GM18867 (cell line): ENCODE measurements at regions not wholly inside any gene's neighbourhood (a gene's known extent, or its start where the extent isn't known, plus 50 kb on each side); places are given as distances from the start of the nearest gene placed in this dataset.

Experiments used
- ATAC-seq: cut with Tn5 transposase; IDR thresholded peaks from one replicate; pipeline ENCODE4 v1.9.1; 2021; ENCODE audit warnings: mild to moderate bottlenecking, moderate library complexity; ENCODE audit not compliant: unreplicated experiment

DNA sequence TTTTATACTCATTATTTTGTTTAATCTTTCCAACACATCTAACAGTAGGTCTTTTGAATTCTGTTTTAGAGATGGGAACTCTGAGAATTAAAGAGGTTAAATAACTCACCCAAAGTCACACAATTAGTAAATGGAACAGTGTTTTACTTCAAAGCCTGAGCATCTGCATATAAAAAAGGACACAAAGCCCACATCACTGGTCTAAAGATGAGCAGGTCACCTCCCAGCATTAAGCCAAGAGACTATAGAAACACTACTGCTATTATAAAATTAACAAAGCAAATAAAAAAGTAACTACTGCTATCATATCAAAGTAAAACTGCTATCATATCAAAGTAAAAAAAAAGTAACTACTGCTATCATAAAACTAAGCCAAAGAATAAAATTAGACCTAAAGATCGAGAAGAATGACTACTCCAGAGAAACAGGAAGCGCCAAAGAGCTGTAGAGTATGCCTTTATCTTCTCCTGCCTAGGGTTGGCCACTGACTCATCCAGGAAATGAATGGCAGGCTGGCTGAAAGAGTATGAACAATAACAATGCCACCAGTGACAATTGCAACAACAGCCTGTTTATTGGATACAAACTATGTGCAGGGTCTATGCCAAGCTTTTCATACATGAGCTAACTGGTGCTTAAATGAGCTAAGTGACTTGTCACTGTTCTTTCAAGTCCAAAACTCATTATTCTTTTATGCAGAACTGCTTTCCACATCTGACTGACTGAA lies 1153.0 kb upstream of the TENM4 start:
- ATAC-seq: no peak

DNA sequence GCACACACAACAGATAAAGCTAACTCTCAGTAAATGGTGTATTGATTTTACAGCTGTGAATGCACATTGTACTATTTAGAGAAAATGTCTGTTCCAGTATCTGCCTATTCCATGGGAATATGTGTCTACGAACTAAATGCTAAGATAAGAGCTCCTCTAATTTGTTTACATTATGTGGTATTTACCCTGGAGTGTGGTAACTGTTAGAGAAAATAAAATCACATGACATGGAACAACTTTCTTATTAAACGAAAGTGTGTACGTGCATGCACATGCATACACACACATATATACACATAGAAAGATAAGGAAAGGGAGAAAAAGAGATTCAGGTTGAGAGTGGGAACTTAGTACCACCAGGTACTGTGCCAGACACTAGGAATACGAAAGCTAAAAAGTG lies 1151.7 kb upstream of the TENM4 start:
- ATAC-seq: no peak

DNA sequence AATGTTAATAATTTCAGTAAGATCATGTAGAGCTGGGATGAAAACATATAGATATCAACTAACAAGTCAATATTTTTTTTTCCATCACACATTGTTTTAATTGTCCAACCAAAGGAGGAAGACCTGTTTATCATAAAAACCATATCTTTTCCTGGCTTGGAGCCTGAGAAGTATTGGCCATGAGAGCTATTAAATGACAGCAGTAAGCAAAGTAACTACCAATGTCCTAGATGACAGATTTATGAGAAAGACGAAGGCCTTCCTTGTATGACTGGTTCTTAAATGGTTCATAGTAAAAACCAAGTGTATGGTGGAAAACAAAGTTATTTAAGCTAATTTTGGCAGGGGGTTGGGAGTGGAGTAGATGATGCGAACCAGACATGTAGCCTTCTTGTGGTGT lies 1147.1 kb upstream of the TENM4 start:
- ATAC-seq: no peak

DNA sequence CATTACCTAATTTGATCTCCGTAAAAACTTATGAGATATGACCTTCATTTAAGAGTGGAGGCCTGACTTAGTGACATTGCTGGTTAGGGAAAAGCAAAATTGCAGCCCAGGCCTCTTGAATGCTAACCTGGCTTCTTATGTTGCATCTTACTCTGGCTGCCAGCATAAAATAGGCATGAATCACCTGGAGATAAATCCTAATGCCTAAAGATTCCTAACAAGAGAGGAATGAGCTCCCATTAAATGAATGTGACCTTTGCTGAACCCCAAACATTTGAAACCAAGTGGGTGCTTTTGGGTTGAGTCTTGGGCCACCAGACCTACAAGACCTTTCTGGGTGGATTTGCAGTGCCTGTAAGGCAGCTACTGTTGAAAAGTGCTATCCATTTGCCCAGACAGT lies 1145.6 kb upstream of the TENM4 start:
- ATAC-seq: no peak

DNA sequence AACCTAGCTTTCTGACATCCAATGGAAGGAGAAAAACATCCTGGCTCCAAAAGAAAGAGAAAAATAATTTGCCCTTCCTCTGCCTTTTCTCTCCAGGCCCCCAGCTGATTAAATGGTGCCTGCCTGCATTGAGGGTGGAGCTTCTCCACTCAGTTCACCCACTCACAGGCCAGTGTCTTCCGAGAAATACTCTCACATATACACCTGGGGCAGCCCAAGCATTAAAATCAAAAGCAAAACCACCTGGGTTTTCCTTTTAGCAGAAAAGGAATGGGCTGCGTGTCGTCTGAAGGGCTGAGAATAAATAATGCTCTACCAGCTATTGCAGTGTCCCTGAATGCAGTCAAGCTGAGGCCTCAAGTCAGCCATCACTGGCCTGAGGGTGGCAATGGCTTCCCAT lies 1143.8 kb upstream of the TENM4 start:
- no peak for ATAC-seq

DNA sequence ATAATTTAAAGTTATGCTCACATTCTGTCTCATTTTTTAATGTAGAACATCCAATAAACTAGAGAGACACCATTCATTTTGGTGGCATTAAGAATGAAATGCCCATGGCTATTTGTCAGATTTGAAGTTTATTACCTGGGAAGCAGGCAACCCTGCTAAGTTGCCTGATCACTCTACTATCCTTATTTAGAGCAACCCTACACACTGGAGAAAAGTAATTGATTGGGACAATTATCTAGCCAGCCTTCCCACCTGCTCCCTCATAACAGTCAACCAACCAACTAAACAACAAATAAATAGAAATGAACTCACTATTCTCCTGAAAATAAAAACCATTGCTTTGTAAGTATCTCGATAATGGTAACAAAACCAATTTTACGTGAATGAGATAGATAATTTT lies 1129.0 kb upstream of the TENM4 start:
- no peak for ATAC-seq

DNA sequence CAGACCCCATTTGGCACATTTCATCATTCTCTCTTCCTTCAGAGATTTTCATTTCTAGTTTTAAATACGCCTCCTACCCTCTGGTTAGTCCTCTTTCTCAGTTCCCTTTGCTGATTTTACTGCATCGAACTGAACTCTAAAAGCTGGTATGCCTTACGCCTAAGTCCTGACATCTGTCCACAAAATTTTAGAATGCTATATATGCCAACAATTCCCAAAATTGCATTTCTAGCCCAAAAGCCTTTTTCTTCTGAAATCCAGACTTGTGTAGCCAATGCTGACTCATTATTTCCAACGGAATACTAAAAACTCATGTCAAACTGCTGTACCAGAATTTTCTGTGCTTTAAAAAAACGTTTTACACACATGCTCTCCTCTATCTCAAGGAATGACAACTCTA lies 1124.4 kb upstream of the TENM4 start:
- ATAC-seq: no peak

DNA sequence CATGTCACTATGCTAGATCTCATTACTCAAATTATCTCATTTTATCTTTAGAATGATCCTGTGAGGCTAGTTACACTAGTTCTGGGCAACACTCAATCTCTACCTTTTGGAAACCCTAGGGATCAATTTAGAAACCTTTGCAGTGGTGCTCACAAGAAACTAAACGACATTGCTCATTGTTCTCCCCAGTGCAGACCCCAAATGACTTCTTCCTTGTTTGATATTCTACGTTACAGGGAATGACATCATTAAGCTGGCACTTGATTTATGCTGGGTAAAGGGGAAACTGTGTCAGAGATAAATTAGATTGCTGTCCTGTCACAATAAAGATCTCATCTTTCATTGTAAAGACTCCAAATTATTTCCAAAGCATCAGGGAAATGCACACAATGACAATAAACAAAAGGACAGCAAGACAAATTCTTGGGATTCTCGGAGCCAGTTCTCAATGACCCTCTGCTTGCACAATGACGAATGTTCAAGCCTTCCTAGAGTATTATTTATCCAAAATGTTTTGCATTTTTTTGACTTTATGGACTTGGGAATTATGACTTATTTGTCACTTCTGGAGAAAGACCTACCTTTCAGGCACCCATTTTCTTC lies 1121.8 kb upstream of the TENM4 start:
- ATAC-seq: no peak

DNA sequence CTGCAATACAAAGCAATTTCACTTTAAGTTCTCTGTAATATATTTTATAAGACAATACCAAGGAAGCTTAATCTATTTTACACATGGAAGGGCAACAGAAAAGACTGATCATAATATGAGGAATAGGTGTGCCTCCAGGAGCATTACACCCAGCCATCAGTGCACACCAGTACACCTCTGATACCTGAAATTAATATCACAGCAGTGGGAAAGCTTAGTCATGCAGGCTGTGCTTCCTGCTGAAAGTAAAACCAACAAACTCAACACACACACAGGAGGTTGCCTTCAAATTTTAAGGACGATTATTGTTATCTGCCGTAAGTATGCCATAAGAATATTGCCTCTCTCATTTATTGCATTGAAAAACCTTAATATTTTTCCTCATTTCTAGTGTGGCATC lies 1119.1 kb upstream of the TENM4 start:
- no peak for ATAC-seq

DNA sequence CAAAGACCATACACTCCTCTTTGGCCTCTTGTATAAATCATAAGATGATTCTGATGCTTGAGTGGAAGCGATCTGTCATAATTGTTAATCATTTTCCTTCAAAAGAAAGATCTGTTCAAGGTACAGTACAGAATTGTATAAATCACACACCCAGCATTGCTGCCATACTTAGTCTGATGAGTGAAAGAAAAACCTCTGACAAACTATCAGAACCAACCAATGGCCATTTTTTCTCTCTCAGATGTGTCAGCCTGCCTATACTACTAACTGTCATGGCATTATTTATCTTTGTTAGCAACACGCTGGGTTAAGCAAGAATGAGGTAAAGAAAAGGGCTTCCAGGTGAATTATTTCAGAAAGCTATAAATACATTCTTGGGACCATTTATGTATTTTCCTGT lies 1112.7 kb upstream of the TENM4 start:
- ATAC-seq: no peak

DNA sequence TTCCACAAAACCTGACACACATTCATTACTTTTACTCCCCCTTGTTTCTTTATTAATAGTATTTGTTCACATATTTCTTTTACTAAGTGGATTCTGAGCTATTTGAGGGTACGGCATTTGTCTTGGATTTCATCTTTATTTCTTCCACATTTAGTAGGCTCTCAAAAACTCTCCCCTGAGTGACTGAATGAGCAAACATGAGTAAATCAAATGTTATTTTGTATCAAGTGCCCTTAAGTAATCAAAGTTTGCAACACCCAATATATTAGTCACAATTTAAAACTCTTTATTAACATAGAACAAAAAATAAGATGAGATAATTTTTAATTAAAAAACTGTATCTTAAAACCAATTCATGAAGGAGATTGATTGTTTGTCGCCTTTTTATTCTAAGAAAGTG lies 1101.9 kb upstream of the TENM4 start:
- ATAC-seq: no peak

DNA sequence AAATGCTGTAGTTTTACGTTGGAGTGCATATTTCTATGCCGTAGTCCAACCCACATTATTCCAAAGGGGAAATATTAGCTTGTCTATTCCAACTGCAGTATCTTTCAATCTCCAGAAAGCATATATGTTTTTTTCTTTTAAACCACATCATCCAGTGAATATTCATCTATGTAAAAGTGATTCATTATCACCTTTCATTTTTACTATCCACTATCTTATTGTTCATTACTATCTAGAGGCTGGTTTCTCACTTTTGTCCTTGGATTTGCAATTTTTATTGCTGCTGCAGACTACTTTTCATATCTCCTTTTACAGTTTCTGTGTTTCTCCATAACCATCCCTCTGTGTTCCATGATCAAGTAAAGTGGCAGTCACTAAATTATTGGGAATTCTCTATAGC lies 1097.2 kb upstream of the TENM4 start:
- ATAC-seq: no peak

DNA sequence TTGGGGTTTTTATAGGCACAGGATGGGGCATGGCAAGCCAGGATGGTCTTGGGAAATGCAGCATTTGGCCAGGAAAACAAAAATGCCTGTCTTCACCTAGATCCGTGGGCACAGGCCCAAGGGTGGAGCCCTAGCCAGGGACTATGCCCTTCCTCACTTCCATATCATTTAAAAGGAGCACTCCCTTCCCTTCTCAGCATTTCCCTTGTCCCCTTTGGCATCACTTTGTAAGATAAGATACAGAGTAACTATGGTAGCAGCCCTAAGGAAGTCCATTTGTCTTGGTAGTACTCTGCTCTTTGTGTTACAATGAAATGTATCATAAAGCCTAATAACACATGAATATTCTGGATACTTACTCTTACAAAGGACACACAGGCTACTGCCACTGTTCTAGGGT lies 1092.6 kb upstream of the TENM4 start:
- no peak for ATAC-seq

DNA sequence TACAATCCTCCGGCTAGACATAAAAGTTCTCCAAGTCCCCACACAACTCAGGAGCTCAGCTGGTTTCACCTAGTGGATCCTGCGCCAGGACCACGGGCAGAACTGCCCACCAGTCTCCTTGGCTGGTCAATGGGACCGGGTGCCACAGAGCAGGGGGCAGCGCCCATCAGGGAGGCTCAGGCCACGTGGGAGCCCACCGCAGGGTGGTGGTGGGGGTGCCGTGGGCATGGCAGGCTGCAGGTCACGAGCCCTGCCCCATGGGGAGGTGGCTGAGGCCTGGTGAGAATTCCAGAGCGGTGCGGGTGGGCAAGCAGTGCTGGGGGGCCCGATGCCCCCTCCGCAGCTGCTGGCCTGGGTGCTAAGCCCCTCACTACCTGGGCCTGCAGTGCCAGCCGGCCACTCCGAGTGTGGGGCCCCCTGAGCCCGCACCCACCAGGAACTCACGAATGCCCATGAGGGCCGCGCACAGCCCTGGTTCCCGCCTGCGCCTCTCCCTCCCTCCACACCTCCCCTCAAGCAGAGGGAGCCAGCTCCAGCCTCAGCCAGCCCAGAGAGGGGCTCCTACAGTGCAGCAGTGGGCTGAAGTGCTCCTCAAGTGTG lies 1091.9 kb upstream of the TENM4 start:
- no peak for ATAC-seq

DNA sequence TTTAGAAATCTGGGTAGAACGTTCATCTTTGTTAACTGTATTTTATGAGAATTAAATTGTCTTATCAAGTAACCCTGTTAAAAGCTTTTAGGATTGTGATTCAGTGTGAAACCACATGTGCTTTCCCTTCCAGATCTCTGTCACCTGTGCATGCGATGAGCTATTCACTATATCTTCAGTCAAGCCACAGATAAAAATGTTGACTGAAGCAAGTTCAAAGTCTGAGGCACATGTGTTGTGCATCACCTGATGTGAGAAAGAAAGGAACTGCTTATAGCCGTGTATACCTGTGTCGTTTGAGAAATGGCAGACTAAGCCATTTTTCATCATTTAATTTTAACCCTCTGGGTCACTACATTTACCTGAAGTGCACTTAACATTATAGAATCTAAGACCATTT lies 1088.9 kb upstream of the TENM4 start:
- no peak for ATAC-seq

DNA sequence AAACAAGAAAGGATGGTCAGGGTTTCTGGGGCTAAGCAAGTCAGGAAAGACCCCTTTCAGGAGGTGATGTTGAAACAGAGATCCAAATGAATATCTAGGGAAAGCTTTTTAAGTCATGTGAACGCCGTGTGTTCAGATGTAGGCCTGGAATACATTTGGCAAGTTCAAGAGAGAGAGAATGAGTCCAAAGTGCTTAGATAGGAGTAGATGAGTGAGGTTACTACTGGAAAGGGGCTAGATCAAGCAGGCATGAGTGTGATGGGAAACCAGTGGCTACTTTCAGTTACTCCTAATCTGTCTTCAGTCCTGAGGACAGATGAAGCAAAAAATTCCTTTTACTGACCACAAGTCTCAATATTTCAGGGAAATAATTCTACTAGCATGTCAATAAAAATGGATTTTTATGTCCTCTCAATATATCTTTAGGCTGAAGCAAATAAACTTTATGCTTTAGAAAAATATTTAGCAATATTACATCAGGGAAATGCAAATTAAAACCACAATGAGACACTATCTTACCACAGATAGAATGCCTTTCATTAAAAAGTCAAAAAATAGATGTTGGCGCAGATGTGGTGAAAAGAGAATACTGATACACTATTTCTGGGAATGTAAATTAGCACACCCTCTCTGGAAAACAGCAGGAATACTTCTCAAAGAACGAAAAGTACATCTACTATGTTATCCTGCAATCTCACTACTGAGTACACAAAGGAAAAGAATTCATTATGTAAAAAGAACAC lies 1085.0 kb upstream of the TENM4 start:
- ATAC-seq: no peak

DNA sequence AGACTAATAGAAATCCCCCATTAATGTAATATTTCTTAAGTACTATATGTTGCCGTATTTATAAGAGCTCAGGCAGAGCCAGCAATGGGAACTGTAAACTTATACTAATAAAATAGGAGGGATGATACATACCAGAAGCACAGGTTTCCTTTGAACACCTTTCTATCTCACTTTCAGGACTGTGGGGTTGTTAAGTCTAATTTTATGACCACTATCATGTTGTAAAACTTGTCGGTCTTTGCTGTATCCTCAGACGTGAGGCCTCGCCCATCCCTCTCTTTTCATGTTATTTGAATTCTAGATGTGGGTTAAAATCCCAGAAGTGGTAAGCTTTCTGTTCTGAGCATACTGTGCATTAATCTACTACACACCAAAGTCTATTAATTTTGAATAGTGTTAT lies 1083.5 kb upstream of the TENM4 start:
- no peak for ATAC-seq

DNA sequence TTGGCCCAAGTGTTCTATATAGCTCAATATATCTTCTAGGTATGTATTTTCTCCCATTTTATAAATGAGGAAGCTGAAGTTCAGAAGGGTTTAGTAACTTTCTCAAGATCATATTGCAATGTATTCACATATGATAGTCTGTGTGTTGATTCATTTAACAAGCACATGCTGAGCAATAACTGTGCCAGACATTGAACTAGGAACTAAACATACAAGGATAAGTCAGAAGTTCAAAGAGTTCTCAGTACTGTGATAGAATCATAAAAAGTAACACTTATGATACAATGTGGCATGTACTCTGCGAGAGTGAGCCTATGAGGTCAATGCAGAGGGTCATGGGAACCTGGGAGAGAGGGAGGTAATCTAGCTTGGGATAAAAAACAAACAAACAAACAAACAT lies 1082.2 kb upstream of the TENM4 start:
- no peak for ATAC-seq

DNA sequence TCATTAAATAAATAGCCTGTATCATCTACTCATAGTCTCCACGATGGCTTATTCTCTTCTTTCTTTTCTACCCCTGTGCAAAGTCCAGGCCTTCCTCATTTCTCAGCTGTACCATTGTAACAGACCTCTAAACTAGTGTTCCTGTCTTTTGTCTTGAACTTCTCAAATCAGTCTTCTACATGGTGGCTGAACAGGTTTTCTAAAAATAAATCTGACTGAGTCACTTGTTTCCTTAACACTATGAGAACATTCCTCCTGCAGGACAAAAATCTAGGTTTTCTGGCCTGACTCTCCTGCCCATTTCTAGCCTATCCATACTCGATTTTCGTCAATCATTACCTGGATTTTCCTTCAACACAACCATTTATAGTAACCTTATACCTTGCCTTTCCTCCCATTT lies 1080.8 kb upstream of the TENM4 start:
- no peak for ATAC-seq

DNA sequence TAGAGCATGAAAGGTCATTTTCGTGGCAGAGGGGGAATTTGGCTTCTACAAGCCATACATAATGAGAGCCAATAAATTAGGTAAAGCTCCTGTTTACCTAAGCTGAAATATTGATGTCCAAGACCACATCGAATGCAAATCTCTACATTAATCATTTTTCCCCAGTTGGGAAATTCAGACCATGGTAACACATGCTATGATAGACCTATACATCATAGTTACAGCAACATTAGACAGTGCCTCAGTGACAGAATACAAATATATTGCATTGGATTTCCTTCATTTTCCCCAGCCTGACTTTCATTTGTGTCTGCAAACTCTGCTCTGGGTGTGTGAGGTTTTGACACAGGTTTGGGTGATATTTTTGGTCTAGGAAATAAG lies 1079.7 kb upstream of the TENM4 start:
- no peak for ATAC-seq

DNA sequence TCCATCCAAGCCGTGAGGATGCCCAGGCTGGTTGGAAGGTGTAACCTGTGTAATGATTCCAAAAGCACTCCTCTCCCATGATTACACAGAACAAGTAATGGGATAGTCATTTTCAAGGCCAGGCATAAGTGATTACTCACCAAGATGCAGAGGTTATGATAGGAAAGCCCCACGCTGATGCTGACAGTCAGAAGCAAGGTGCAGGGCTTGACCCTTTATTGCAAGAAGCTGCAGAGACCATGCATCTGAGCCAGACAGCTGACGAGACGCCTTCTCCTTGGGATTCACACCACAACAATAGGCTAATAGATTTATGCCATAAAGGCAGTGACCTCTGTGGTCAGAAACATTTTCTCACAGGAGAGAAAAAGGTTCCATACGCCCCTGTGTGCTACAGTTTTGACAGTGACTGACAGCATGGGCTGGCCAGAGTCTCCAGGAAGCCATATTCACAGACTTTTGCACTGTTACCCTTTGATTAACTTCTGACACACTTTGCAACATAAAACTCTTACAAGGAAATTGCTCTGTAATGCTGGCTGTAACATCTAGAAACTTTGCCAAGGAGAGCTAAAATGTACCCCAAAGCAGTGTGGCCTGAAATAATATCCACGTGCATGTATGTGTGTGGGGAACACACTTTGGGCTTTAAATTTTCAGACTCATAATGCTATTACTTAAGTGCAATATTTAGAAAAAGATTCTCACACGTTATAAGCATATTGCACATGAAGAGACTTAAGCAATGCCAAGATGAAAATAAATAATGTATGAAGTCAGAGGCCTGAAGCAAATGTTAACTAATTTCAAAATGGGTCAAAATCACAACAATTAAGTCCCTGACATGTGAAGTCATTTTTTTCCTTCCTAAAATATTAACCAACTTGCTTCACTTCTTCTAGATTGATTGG lies 1079.0 kb upstream of the TENM4 start:
- no peak for ATAC-seq
